Gastrocnemius medialis (tissue), 4 donors: ENCODE measurements at regions not wholly inside any gene's neighbourhood (a gene's known extent, or its start where the extent isn't known, plus 50 kb on each side); places are given as distances from the start of the nearest gene placed in this dataset.

Source experiments
- POLR2A ChIP-seq, 2 donors: fragments of 450-650 bp; IDR thresholded peaks; one replicate each; pipeline ENCODE4 v1.6.1; 2017; ENCODE audit warnings: antibody characterized with exemption in 2 of 2, mild to moderate bottlenecking in 2 of 2, moderate library complexity in 2 of 2
- TF ChIP-seq, protein P1 (sequence below), 5 experiments: fragments of 450-650 bp in 3 of 5; fragments of 200-600 bp in 2 of 5; sonication (generic) in 2 of 5; IDR thresholded peaks in 4 of 5; conservative IDR thresholded peaks in 1 of 5; 1 replicate in 4 of 5; 2 replicates in 1 of 5; pipeline ENCODE4 v1.5.1; 2016 to 2019; ENCODE audit warnings: antibody characterized with exemption in 5 of 5, mild to moderate bottlenecking in 3 of 5, moderate library complexity in 3 of 5

- TF ChIP-seq, protein P1, sequence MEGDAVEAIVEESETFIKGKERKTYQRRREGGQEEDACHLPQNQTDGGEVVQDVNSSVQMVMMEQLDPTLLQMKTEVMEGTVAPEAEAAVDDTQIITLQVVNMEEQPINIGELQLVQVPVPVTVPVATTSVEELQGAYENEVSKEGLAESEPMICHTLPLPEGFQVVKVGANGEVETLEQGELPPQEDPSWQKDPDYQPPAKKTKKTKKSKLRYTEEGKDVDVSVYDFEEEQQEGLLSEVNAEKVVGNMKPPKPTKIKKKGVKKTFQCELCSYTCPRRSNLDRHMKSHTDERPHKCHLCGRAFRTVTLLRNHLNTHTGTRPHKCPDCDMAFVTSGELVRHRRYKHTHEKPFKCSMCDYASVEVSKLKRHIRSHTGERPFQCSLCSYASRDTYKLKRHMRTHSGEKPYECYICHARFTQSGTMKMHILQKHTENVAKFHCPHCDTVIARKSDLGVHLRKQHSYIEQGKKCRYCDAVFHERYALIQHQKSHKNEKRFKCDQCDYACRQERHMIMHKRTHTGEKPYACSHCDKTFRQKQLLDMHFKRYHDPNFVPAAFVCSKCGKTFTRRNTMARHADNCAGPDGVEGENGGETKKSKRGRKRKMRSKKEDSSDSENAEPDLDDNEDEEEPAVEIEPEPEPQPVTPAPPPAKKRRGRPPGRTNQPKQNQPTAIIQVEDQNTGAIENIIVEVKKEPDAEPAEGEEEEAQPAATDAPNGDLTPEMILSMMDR (IDR thresholded peaks at IDR 0.05 in 4 of 5, conservative IDR thresholded peaks at IDR 0.05 in 1 of 5), result no peak
- no peak for TF ChIP-seq POLR2A (IDR thresholded peaks at IDR 0.05)
These were observed 419.5 kb upstream of the ARGLU1 start for GRCh38 chr13:106987427-106987785.
